HG03060 (cell line): ENCODE measurements at regions not wholly inside any gene's neighbourhood (a gene's known extent, or its start where the extent isn't known, plus 50 kb on each side); places are given as distances from the start of the nearest gene placed in this dataset.

Experiments
- ATAC-seq: cut with Tn5 transposase; IDR thresholded peaks from one replicate; pipeline ENCODE4 v1.9.1; 2021; ENCODE audit warnings: low read depth, moderate number of reproducible peaks; ENCODE audit not compliant: unreplicated experiment

DNA sequence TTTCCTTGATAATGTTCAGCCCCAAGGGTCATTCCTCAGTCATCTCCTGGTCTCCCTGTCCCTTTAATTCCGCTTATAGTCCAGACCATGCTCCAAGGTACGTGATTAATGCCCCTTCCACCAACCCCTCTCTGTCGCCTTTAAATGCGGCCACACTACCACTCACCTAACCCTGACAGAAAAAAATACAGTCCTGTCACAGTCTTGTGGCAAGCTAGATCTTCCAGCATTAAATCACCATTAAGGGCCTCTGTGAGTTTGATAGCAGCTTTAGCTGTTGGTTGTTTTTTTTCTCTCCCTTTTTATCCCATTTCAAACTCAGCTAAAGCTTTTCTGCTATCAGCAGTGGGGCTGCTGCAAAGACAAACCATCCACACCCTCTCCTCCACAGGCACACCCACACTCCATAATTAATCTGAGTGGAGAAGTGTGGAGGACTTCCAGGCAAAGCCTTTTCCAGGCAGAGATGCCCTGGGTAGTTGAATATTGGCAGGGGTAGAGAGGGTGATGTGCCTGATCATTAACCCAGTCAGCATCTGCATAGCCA lies 522.7 kb upstream of the CLINT1 start:
- no peak for ATAC-seq

- ATAC-seq = no peak
Measured at GRCh38 chr5:158380661-158381060, 521.7 kb upstream of the CLINT1 start.

GRCh38 chr5:158378931-158379330 lies 520.0 kb upstream of the CLINT1 start:
- ATAC-seq = no peak

DNA sequence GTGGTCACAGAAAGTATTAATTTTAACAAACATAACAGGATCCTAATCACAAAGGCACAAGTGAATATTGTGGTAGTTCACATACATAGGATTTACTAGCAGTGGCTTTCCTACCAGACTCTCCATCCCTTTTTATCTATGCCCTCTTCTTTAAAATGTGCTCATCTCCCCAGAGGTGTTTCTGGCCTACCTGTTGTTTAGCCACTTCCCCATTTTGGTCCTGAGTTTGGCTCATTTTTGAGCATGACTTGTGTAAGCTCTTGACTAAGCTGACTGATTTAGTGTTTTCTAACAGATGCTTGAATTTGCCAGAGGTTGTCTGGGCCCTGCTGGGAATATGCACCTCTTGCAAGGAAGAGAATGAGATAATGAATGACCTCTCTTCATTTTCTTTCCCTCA lies 517.7 kb upstream of the CLINT1 start:
- no peak for ATAC-seq

DNA sequence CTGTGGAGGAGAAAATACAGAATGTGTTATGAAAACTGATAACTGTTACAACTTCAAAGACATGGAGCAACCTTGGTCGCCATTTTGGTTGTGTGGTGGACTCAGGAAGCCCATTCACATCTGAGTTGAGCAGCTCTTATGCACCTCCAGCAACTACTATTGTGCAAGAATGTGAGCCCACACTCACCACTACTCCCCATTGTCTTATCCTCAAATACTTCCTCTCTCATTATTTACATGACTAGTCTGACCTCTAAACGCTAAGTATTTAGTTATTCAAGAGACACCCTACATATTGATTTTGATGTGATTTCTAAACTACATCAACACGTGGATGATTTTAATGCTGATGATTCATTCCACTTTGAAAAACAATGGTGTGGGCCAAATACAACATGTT lies 516.6 kb upstream of the CLINT1 start:
- no peak for ATAC-seq

DNA sequence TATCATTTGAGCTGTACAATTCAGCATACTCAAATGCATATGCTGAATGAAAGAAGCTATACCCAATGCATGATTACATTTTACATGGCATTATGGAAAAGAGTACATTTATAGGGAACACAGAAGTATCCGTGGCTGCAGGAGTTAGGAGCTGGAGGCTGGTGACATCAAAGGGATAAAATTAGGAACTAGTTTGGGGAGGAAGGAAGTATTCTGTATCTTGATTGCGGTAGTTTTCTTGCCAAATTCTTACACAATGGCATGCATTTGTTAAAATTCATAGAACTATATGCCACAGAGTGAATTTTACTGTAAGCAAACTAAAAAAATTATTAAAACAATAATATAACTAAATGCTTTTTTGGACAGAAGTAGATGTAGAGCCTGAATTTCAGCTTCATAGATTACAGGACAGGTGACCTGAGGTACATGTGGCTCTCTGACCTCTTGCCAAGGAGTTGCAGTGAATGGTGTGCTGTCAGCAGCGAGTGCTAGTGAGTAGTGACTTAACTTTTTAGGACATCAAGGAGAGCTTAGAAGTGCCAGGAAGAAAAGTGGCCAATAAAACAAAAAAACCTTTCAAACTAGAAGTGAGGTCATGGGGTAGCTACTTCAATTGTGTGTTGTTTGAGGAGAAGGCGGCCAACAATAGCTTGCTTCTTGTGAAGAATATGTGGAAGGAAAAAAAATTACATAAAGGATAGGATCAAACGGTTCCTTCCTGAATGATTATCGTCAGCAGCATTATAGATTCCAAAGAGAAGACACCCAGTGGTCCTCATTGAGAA lies 514.9 kb upstream of the CLINT1 start:
- no peak for ATAC-seq

GRCh38 chr5:158369241-158369640 lies 510.3 kb upstream of the CLINT1 start:
- no peak for ATAC-seq

- no peak for ATAC-seq
Measured at GRCh38 chr5:158368686-158369085, 509.7 kb upstream of the CLINT1 start.

- ATAC-seq = no peak
Measured at GRCh38 chr5:158364367-158364766, 505.4 kb upstream of the CLINT1 start.

DNA sequence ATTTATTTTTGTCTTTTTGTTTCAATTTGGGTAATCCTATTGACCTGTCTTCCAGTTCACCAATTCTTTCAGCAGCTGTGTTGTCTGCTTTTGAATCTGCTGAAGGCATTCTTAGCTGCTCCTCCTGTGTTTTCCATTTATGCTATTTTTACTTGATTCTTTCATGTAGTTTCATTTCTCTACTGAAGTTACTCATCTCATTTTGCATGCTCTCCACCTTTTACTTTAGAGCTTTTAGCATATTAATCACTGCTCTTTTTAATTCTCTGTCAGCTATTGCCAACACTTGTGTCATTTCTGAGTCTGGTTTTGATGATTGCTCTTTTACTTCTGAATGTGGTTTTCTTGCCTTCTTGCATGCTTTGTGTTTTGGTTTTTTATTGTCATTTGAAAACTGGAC lies 496.0 kb upstream of the CLINT1 start:
- ATAC-seq = no peak

DNA sequence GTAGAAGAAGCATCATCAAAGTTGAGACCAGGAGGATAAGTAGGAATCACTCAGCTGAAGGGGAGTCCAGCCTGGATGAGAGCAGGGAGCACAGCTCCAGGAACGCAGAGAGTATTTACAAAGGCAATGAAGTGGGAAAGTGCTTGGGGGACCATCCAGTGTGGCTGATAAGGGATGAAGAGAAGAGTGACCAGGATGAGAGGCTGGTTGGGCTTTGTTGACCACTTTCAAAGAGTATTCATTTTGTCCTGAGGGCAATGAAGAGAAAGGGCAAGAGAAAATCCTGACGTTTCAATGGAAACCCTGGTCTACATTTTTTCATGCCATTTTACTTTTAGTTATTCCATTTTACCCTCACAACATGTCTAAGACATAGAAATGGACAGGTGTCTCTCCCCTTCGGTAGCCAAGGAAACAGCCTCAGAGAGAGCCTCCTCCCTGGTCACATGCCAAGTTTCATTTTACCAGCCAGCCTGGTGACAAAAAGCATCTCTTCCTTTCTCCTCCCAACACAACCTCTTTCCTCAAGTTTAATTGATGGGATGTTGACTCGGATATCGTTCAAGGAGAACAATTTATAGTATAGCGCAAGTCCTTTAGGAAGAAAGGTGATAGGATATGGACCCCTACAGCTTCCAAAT lies 492.7 kb upstream of the CLINT1 start:
- ATAC-seq = no peak

DNA sequence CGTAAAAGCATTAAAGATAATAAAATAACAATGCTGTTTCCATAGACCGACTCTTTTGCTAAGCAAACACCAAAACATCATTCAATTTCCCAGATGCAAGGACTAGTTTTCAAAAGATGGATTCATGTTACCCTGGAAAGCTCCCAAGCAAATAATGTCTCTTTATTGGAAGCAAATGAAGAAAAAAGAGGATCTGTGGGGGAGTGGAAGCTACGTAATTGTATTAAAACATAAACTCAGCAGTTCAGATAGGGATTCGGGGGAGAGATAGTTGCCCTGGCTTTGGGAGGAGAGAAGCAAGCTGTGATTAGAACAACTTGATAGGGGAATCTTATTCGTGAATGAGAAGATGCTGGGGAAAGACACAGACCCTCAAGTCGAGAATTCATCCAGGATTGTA lies 491.0 kb upstream of the CLINT1 start:
- no peak for ATAC-seq

- ATAC-seq = no peak
Measured at GRCh38 chr5:158344376-158344775, 485.4 kb upstream of the CLINT1 start.

DNA sequence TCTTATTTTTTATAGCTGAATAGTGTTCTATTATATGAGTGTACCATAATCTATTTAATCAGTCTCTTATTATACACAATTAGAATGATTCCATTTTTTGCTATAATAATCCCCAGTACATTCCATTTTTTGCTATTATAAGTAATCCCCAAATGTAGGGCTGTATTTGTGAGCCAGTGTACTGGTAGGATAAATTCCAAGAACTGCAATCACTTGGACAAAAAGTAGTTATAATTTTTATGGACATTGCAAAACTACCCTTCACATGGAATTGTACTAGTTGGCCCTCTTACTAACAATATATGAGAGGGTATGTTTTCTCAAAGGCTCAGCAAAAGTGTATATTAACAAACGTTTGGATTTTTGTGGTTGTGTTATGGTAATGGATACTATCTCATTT lies 481.7 kb upstream of the CLINT1 start:
- ATAC-seq = no peak

DNA sequence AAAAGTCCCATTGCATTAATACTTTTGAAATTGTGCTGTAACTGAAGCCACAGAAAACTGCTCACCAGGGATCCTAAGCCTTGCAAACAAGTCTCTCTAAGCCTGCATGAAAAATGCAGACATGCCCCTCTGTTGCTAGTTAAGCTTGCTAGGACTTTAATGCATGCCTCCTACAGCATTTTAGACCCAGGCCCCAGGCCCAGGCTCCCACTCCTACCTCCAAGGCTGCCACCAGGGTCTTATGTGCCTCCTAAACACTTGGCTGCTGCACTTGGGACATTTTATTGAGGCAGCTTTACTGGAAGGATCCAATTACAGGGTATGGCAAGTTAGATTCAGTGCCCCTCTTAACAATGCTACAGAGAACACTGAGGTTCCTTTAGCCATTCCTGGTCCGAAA lies 467.3 kb upstream of the CLINT1 start:
- ATAC-seq = no peak

DNA sequence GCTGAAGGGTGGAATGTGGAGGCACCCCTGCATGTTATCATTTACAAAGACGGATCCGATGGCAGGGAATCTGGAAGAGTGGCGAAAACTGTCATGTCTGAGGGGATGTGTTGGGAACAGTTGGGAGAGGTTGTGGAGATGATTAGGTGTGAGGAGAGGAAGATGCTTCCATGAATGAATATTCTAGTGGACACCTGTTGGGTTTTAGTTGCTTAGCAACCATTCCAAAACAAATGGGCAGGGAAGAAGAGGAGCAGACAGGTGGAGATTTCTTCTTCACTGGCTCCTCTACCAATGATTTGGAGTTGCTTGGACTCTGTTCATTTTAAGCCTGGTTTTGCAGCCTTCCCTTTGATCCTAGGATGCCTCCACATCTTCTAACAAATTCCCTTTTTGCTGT lies 465.3 kb upstream of the CLINT1 start:
- no peak for ATAC-seq

DNA sequence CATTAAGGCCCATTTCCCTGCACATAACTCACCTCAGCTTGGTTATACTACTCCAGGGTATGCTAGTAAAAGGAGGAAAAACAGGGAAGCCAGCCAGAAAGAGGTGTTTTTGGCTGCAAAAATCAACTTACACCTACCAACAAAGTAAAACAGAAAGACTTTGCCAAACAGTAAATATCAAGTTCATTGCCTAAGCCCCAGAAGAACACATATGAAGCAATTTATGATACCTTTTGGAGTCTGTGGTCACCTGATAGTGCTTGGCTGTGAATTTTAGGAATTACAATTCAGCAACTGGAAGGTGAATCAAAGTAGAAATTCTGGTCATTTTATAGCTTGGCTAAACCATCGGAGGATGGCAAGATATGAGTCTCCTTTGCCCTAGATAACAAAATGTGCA lies 463.7 kb upstream of the CLINT1 start:
- no peak for ATAC-seq

- ATAC-seq = no peak
Measured at GRCh38 chr5:158320934-158321333, 462.0 kb upstream of the CLINT1 start.

DNA sequence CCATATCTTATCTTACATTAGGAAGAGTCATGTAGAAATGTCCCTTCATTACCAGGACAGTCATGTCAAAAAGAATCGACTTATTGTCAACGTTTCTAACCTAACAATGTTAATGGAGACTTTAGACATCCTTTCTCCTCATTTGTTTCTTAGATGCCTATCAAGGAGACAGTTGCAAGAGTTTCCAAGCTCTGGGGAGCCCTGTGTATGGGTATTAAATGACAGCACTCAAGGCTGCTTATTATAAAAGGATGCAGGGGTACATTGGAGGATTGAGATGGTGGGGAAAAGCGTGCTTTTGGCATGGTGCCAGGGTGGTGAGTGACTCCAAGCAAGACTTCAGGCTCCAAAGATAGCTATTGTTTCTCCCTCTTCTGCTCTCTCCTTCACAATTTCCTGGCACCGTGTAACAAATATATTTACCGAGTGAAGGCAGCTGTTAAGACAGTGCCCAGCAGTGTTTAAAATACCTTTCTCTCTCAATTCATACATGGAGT lies 461.3 kb upstream of the CLINT1 start:
- no peak for ATAC-seq

- ATAC-seq = no peak
Measured at GRCh38 chr5:158317507-158317906, 458.6 kb upstream of the CLINT1 start.

DNA sequence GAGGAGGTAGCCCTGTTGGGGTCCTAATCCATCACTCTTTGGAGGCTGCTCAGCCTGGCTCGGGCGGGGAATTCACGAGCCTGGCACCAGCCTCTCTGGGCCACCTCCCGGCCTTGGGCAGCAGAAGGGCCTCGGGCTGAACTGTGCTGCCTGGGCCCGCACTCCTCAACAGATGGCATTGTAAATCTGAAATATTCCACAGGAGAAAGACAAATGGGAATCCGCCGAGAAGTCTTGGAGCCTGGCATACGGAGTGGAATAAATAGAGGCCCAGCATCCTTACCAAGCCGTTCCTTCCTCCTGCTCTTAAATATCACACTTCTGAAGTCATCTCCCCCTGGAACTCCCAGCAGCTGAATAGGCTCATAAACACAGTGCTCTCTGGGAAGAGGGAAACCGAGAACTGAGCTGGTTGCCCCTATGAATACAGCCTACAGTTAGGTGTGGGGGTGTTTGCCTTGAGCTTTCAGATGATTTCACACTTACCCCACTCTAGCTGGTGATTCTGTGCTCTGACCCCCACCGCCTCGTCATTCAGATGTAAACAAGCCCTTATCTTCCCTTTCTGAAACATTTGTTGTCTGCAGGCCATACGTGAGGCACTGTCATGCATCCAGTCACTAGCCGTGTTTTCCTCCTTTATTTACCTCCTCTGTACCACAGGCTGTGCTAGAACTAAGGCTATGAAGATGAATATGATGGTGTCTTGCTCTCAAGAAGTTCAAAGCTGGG lies 455.0 kb upstream of the CLINT1 start:
- no peak for ATAC-seq
